HG02981 (cell line): ENCODE measurements at regions not wholly inside any gene's neighbourhood (a gene's known extent, or its start where the extent isn't known, plus 50 kb on each side); places are given as distances from the start of the nearest gene placed in this dataset.
"Not testable (repeated sequence)": the region's sequence is repeated elsewhere in the genome, so short reads cannot be mapped to it uniquely, and the experiment has no call there.

Experiments
- ATAC-seq: cut with Tn5 transposase; IDR thresholded peaks from one replicate; pipeline ENCODE4 v1.9.1; 2021; ENCODE audit warnings: mild to moderate bottlenecking, moderate library complexity; ENCODE audit not compliant: unreplicated experiment

DNA sequence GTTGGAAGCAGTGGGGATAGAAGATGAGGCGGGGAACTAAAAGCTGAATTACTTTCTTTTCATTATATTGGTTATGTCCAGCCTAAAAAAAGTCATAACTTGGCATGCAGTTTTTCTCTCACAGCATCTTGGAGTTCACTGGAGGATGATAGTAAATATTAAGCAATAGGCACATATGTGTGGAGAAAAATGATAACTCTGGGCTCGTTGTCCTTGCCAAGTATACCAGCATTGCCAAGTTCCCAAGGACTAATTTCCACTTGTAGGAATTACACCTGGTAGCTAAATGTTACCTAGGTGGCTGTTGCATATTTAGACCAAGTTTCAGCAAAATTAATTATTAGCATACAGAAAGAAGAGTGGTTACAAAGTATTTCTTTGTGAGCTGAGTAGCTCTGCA is 1007.6 kb downstream of the ANKRD7 start:
- ATAC-seq, result no peak

- no peak for ATAC-seq
These were observed 1008.5 kb downstream of the ANKRD7 start for GRCh38 chr7:119233015-119233414.

GRCh38 chr7:119252962-119253361 is 1020.0 kb upstream of the KCND2 start:
- no peak for ATAC-seq

- ATAC-seq, result no peak
These were observed 1018.2 kb upstream of the KCND2 start for GRCh38 chr7:119254742-119255141.

GRCh38 chr7:119256001-119256400 is 1017.0 kb upstream of the KCND2 start:
- ATAC-seq, result no peak

DNA sequence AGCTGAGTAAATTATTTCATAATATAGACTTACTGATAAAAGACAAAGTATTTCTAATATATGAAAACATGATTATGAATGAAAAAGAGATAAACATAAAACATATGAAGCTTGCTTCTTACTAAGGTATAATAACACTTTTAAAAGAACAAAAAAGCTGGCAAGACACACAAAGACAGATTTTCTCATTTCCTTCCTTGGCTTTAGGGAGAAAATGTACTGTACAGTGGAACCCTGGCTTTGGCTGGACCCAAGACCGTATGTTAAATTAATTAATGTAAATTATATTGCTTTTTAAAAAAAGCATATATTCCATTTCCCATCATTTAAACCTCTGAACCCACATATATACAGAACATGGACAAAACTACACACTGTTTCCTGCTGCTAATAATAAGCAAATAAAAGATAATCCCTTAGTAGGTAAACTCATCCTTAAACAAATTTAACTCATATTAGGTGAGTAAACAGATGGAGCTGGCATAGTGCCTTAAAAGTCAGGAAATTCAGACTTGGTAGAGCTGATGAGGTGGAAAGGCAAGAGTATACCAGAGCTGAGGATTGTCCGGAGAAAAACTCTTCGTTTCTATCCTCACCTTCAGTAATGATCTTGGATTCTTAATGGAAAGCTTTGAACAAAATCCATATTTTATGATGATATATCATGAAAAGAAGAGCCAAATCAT is 1016.4 kb upstream of the KCND2 start:
- no peak for ATAC-seq

- not testable (repeated sequence) for ATAC-seq
These were observed 1006.2 kb upstream of the KCND2 start for GRCh38 chr7:119266790-119267189.

GRCh38 chr7:119270045-119270464 is 1002.9 kb upstream of the KCND2 start:
- ATAC-seq, result peak; percentile 98

- ATAC-seq, result no peak
These were observed 1002.3 kb upstream of the KCND2 start for GRCh38 chr7:119270644-119271043.

DNA sequence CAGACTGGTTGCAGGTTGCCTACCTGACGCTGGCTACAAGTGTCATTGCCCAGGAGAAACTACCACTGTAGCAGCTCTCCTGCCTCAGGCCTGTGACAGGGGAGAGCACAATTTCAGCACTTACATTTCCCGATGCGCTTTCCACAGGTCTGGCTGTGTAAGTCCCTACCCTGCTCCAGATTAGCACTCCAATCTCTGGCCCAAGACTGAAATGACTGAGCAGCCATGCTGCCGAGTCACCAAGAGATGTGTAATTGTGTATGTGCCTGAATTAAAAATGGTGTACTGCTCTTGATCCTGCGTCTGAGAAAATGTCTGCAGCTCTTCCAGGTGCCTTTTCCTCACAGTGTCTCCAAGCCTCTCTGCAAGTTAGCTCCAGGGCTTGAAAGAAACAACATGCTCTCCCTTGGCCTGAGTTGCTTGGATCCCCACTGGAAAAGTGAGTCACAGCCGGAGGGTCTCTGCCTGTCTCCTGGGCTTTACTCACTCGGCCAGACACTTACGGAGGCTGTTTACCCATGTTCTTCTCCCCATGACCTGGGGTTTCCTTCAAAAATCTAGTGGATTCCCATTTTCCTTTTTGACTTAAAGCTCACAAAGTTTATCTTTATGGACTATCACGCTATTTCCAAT is 1001.7 kb upstream of the KCND2 start:
- ATAC-seq, result no peak

GRCh38 chr7:119281181-119281846 is 991.7 kb upstream of the KCND2 start:
- ATAC-seq, result no peak

- ATAC-seq, result no peak
These were observed 989.6 kb upstream of the KCND2 start for GRCh38 chr7:119283353-119283752.

DNA sequence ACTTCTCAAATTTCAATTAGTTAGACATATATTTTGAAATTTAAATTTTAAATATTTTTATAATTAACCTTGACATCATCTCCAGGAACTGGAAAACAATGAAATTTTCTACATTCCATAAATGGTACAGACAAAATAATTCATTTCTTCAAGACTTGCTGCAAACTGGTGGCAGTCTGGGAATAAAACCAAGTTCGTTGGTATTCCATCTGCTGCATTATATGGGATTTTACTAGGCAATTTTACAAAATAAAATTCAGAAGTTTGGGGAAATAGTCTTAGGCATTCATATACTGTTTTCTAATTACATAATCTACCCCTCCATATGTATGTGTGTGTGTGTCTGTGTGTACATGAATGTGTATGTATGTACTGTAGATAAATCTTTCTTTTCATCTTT is 984.6 kb upstream of the KCND2 start:
- no peak for ATAC-seq

DNA sequence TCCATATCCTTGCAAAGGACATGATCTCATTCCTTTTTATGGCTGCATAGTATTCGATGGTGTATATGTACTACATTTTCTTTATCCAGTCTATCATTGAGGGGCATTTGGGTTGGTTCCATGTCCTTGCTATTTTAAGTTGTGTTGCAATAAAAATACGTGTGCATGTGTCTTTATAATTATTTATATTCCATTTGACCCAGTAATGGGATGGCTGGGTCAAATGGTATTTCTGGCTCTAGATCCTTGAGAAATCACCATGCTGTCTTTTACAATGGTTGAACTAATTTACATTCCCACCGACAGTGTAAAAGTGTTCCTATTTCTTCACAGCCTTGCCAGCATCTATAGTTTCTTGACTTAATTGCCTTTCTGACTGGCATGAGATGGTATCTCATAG is 972.6 kb upstream of the KCND2 start:
- ATAC-seq, result not testable (repeated sequence)

DNA sequence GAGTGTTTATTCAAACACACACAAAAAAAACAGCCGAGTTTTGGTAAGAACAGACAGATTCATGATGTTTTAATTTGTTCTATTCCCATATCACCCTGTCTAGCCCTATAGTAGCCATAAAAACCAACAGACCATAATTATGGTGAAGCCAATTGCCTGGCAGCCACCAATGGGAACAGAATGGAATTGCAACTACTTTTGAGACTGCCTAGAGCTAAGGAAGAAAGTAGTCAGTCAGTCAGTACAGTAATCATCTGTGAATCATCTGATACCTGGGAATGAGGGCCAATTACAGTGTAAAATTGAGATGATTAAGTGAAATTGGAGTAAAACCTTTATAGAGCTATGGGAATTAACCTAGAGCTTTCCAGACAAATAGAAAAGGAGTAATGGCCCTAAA is 952.7 kb upstream of the KCND2 start:
- no peak for ATAC-seq

- no peak for ATAC-seq
These were observed 943.3 kb upstream of the KCND2 start for GRCh38 chr7:119329715-119330114.

- ATAC-seq, result no peak
These were observed 937.6 kb upstream of the KCND2 start for GRCh38 chr7:119335405-119335804.

- no peak for ATAC-seq
These were observed 931.2 kb upstream of the KCND2 start for GRCh38 chr7:119341822-119342221.

- ATAC-seq, result no peak
These were observed 929.7 kb upstream of the KCND2 start for GRCh38 chr7:119343289-119343688.

GRCh38 chr7:119344466-119344865 is 928.5 kb upstream of the KCND2 start:
- no peak for ATAC-seq

DNA sequence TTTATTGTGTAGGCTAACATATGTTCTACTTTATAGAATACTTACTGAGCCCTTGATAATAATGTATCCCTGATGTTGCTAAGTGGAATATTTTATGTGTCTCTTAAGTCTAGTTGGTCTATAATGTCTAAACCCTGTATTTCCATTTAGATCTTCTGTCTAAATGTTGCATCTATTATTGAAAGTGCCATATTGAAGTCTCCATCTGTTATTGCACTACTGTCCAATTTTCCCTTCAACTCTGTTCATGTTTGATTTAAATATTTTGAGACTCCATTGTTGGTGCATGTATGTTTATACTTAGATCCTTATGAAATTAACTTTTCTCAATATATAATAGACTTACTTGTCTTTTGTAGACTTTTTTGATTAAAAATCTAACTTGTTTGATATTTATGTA is 924.5 kb upstream of the KCND2 start:
- no peak for ATAC-seq

- no peak for ATAC-seq
These were observed 922.6 kb upstream of the KCND2 start for GRCh38 chr7:119350334-119350733.
